ENCODE measurements at regions not wholly inside any gene's neighbourhood (a gene's known extent, or its start where the extent isn't known, plus 50 kb on each side); places are given as distances from the start of the nearest gene placed in this dataset.

- ChIA-PET POLR2A (no interaction called here), CTCF (interaction anchor here (0.9 to 1.1 kb wide), 2 partner anchors 8 to 13 kb away, joined by 3 to 6 read pairs; no protein-coding TSS in a partner anchor)
- no peak for DNase-seq (ENCODE audit: extremely low spot score)
- TF ChIP-seq, protein P1, sequence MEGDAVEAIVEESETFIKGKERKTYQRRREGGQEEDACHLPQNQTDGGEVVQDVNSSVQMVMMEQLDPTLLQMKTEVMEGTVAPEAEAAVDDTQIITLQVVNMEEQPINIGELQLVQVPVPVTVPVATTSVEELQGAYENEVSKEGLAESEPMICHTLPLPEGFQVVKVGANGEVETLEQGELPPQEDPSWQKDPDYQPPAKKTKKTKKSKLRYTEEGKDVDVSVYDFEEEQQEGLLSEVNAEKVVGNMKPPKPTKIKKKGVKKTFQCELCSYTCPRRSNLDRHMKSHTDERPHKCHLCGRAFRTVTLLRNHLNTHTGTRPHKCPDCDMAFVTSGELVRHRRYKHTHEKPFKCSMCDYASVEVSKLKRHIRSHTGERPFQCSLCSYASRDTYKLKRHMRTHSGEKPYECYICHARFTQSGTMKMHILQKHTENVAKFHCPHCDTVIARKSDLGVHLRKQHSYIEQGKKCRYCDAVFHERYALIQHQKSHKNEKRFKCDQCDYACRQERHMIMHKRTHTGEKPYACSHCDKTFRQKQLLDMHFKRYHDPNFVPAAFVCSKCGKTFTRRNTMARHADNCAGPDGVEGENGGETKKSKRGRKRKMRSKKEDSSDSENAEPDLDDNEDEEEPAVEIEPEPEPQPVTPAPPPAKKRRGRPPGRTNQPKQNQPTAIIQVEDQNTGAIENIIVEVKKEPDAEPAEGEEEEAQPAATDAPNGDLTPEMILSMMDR (IDR thresholded peaks at IDR 0.05; ENCODE audit: control extremely low read depth, extremely low read depth, low read depth, missing control alignments), result no peak
Measured at GRCh38 chr1:86296305-86297205, 99.6 kb downstream of the ODF2L start.

GRCh38 chr1:86289746-86290145 is 106.4 kb downstream of the ODF2L start:
- no peak for DNase-seq (ENCODE audit: extremely low spot score)
- TF ChIP-seq, protein P1 (IDR thresholded peaks at IDR 0.05; ENCODE audit: control extremely low read depth, extremely low read depth, low read depth, missing control alignments), result no peak
- CTCF ChIA-PET, result interaction anchor here (1.7 kb wide), 1 partner anchor 12 kb away, joined by 3 read pairs; no protein-coding TSS in a partner anchor
- POLR2A ChIA-PET, result no interaction called here

- TF ChIP-seq, protein P1 (IDR thresholded peaks at IDR 0.05; ENCODE audit: control extremely low read depth, extremely low read depth, low read depth, missing control alignments), result no peak
- ChIA-PET CTCF (interaction anchor here (1.0 to 1.7 kb wide), 2 partner anchors 8 to 12 kb away, joined by 3 read pairs; no protein-coding TSS in a partner anchor), POLR2A (no interaction called here)
- no peak for DNase-seq (ENCODE audit: extremely low spot score)
Measured at GRCh38 chr1:86289161-86289560, 107.0 kb downstream of the ODF2L start.

GRCh38 chr1:86288586-86289147 is 107.5 kb downstream of the ODF2L start:
- POLR2A ChIA-PET, result no interaction called here
- TF ChIP-seq, protein P1 (IDR thresholded peaks at IDR 0.05; ENCODE audit: control extremely low read depth, extremely low read depth, low read depth, missing control alignments), result no peak
- no peak for DNase-seq (ENCODE audit: extremely low spot score)
- CTCF ChIA-PET, result interaction anchor here (1.0 kb wide), 1 partner anchor 8 kb away, joined by 3 read pairs; no protein-coding TSS in a partner anchor

- TF ChIP-seq, protein P1 (IDR thresholded peaks at IDR 0.05; ENCODE audit: control extremely low read depth, extremely low read depth, low read depth, missing control alignments), result no peak
- no peak for DNase-seq (ENCODE audit: extremely low spot score)
- CTCF ChIA-PET, result interaction anchor here (1.1 kb wide), 1 partner anchor 9 kb away, joined by 3 read pairs; no protein-coding TSS in a partner anchor
- POLR2A ChIA-PET, result no interaction called here
Measured at GRCh38 chr1:86285796-86286195, 110.3 kb downstream of the ODF2L start.

DNA sequence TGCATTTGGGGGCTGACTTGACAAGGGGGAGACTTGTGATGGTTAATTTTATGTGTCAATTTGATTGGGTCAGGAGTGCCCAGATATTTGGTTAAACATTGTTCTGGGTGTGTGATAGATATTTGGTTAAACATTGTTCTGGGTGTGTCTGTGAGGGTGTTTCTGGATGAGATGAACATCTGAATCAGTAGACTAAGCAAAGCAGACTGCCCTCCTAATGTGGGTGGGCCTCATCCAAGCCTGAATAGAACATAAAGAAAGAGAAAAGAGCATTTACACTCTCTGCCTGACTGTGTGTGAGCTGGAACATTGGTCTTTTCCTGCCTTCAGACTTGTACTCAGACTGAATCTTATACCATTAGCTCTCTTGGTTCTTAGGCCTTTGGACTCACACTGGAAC is 113.5 kb downstream of the ODF2L start:
- ChIA-PET POLR2A (no interaction called here), CTCF (interaction anchor here (1.0 to 1.1 kb wide), 2 partner anchors 9 to 13 kb away, joined by 3 to 4 read pairs; no protein-coding TSS in a partner anchor)
- TF ChIP-seq, protein P1 (IDR thresholded peaks at IDR 0.05; ENCODE audit: control extremely low read depth, extremely low read depth, low read depth, missing control alignments), result no peak
- DNase-seq (ENCODE audit: extremely low spot score), result no peak

Data from GM10248 (cell line).